AG09309 (cell line): ENCODE measurements at regions not wholly inside any gene's neighbourhood (a gene's known extent, or its start where the extent isn't known, plus 50 kb on each side); places are given as distances from the start of the nearest gene placed in this dataset.

Source experiments
- DNase-seq: peaks from one replicate; pipeline ENCODE4 v3.0.0-alpha.2; 2010; ENCODE audit warnings: low read depth
- H3K4me3 ChIP-seq: 2 replicates; pipeline ENCODE4 v1.5.1; 2011; ENCODE audit warnings: mild to moderate bottlenecking, low read depth, low read length, moderate library complexity; ENCODE audit not compliant: control insufficient read depth
- TF ChIP-seq, protein P1 (sequence below): IDR thresholded peaks from 2 replicates; pipeline ENCODE4 v1.5.1; 2011; ENCODE audit warnings: mild to moderate bottlenecking, low read depth, low read length, inconsistent platforms; ENCODE audit not compliant: insufficient read depth, control insufficient read depth; ENCODE audit errors: missing control alignments

DNA sequence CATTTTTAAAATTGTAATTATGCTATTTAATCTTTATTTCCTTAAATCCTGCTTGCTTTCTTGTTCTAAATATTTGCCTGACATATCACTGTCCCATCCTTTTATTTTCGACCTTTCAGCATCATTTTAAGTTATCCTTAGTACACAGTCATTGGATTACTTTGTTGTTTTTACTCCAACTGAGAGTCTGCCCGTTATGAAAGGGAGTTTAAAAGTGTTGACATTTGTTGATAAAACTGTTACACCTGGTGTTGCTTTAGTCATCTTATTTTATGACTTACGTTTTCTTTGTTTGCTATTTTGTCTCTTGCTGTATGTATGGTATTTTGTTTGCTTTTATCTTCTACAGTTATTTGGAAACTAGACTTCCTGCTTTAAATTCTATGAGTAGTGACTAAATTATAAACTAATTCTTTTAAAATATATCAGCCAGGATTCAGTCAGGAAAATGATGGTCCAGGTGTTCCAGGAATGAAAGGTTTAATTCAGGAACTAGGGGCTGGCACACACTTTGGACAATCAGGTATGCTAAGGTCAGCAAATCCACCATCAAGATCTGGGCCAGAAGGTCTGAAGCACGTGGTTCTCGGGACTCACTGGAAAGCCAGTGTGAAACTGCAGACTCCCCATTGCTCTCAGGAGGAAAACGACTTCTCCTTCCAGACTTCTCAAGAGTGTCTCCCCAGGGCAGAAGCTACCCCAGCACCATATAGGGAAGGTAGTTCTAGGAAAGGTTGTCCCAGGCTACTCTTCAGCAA, 86.0 kb downstream of the RASSF10 start:
- DNase-seq, result no peak
- no peak overlapping the region for H3K4me3 ChIP-seq
- TF ChIP-seq, protein P1, sequence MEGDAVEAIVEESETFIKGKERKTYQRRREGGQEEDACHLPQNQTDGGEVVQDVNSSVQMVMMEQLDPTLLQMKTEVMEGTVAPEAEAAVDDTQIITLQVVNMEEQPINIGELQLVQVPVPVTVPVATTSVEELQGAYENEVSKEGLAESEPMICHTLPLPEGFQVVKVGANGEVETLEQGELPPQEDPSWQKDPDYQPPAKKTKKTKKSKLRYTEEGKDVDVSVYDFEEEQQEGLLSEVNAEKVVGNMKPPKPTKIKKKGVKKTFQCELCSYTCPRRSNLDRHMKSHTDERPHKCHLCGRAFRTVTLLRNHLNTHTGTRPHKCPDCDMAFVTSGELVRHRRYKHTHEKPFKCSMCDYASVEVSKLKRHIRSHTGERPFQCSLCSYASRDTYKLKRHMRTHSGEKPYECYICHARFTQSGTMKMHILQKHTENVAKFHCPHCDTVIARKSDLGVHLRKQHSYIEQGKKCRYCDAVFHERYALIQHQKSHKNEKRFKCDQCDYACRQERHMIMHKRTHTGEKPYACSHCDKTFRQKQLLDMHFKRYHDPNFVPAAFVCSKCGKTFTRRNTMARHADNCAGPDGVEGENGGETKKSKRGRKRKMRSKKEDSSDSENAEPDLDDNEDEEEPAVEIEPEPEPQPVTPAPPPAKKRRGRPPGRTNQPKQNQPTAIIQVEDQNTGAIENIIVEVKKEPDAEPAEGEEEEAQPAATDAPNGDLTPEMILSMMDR, result no peak

DNA sequence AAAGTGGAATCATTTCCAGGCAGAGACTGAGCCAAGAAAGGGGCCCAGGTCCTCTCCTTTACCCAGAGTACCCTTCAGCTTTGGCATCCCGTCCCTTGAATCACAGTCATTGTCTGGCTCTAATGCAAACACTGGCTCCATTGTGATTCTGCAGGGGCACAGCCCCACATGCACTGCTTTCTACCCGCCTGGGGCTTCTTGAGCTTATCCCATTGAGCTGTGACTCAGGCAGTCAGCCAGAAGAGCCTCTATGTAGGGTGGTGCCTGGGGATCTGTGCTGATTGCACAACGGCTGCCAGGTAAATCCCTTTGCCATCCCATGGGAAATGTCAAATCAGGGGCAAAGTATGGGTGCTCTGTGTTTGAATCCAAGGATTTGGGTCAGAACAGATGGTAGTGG, 88.9 kb downstream of the RASSF10 start:
- DNase-seq, result no peak
- TF ChIP-seq, protein P1, result no peak

DNA sequence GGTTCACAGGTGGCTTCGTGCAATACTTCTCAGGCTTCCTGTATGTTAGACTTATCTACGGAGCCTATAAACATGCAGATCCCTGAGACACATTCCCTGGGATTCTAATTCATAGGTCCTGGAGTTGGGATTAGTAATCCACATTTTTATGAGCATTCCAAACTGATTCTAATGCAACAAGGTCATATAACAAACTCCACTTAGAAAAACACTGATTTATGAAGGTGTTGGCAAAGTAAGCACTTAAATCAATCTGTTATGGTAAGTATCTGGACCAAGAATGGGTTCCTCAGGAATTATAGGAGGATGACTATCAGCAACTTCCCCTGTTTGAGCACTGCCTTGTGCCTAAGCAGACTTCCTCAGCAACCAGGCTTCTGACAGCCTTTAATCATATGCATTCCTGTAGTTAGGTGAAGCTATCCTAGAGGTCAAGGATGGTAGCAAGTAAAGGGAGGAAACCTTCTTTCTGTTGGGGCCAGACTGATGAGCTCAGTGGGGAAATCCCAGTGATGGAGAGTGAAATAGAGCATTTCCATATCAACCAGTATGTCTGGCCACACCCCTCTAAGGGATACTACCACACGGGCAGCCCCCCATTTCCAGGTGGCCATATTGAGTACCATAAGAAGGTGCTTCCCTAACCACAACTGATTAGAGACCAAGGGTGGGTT, 89.6 kb downstream of the RASSF10 start:
- DNase-seq, result no peak
- TF ChIP-seq, protein P1, result no peak
- no peak overlapping the region for H3K4me3 ChIP-seq

More for the DNA sequence above, 88.9 kb downstream of the RASSF10 start:
- no peak overlapping the region for H3K4me3 ChIP-seq

DNA sequence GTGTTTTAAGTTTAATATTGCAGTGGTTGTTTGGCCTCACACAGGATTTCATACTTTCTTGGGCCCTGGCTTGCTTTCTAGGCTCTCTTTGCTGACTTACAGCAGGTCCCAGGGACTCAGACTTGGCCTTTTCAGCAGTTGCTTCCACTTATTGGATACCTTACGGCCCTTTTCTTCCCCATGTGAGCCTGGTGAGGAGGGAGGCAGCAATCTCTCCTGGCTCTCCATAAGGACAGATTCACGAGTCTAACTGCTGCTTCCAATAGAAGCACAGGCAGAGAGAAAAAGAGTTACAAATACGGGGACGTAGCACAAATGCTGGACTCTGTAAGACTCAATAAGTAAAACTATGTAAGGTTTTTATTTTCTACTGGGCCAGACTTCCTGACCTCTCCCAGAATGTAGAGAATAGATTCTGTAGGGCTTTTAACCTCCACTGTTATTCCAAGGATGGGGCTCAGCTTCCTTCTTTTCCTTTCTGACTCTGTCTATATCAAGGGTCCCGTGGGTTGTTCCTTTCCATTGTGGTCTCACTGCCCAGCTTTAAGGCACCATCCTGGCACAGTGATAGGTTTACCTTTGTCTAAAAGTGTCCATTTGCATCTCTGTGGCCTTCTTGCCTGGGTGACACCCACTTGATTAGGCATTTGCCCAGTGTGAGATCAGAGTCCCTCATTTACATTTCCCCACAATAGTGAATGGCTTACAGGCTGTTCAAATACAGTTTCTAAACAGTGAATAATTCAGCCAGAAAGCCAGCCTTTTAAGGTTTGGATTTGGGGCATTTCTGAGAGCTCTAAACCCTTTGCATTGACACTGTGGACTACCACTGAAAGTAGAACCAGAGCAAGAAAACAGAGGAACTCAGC, 92.8 kb downstream of the RASSF10 start:
- H3K4me3 ChIP-seq, result no peak overlapping the region
- DNase-seq, result no peak
- TF ChIP-seq, protein P1, result no peak

DNA sequence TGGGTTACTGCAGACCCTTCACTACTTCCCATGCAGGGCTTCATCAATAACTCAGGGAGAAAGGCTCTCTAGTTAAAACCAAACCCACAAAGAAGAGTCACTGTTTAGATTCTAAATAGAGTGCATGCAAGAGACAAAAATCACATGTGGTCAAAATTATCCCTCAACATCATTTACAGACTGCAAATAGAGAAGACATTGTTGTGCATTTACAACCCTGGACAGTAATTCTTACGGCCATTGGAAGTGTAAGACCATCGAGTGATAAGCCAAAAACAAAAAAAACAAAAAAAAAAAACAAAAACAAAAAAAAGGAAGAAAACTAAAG, 93.4 kb downstream of the RASSF10 start:
- H3K4me3 ChIP-seq, result no peak overlapping the region
- no peak for DNase-seq
- TF ChIP-seq, protein P1, result no peak

DNA sequence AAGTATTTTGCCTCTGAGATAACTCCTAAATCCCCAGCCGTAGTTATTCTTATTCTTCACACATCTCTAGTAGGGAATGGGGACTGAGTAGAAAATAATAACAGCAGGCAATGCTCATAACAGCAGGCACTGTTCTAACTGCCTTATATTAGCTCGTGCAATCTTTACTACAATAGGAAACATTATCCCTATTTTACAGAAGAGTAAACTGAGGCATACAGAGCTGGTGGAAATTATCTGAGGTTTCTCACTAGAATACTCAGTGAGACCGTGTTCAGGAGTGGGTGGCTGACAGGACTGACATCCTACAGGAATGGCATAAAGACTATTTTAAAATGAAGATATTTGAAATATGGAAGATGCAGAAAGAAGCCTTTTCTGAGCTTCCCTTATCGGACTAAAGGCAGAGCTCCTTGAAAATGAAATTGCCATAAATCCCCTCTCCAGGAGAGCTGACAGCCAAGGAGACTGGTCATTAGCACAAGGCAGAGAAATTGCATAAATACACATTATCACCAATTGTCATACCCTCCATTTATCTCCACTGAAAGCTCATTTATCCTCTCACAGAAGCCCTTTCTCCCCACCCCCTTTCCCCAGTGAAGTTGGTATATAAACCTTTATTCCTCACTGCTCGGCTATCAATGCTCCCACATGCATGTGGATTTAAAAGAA, 93.9 kb downstream of the RASSF10 start:
- no peak for DNase-seq
- TF ChIP-seq, protein P1, result no peak
- no peak overlapping the region for H3K4me3 ChIP-seq
